Body of pancreas (tissue), 4 donors: ENCODE measurements at regions not wholly inside any gene's neighbourhood (a gene's known extent, or its start where the extent isn't known, plus 50 kb on each side); places are given as distances from the start of the nearest gene placed in this dataset.

Experiments used
- CTCF ChIP-seq, 7 experiments: fragments of 450-650 bp in 4 of 7; fragments of 200-600 bp in 3 of 7; sonication (generic) in 3 of 7; IDR thresholded peaks; one replicate each; pipeline ENCODE4 v1.5.1; 2016 to 2019; ENCODE audit warnings: antibody characterized with exemption in 7 of 7
- POLR2A ChIP-seq, 3 donors: fragments of 450-650 bp; IDR thresholded peaks; one replicate each; pipeline ENCODE4 v1.6.1; 2016; ENCODE audit warnings: antibody characterized with exemption in 3 of 3, mild to moderate bottlenecking in 2 of 3

- TF ChIP-seq CTCF (IDR thresholded peaks at IDR 0.05) (no peak), POLR2A (IDR thresholded peaks at IDR 0.05) (no peak)
Observed at GRCh38 chr9:85204176-85204575, 534.6 kb downstream of the NTRK2 start.
